IMR-90 (cell line): ENCODE measurements at regions not wholly inside any gene's neighbourhood (a gene's known extent, or its start where the extent isn't known, plus 50 kb on each side); places are given as distances from the start of the nearest gene placed in this dataset.

ENCODE experiments used
- ATAC-seq: fragments of 200-7000 bp; cut with Tn5 transposase; 2 replicates; pipeline ENCODE4 v1.9.1; 2020; ENCODE audit warnings: low read depth, mild to moderate bottlenecking, moderate library complexity
- BruUV-seq: library from RNA; stranded (reverse); fragments of 400-500 nt; replicated peaks from 2 replicates; lab custom pipeline; 2021; lab: Mats Ljungman, UMichigan
- CTCF ChIA-PET: fragments of 300-600 bp; formaldehyde crosslinking; extraction: SDS; loops from one replicate; lab custom pipeline; 2021; ENCODE audit warnings: antibody characterized with exemption; lab: Yijun Ruan, JAX
- POLR2A ChIA-PET: fragments of 300-600 bp; sonication (Branson Sonifier 250); formaldehyde crosslinking; loops from one replicate; lab custom pipeline; 2022; ENCODE audit warnings: antibody characterized with exemption; ENCODE audit not compliant: unreplicated experiment; lab: Charles Lee
- DNase-seq: peaks from one replicate; pipeline ENCODE4 v3.0.0; 2013
- H2AFZ ChIP-seq: replicated peaks from 2 replicates; pipeline ENCODE3; 2013; ENCODE audit warnings: low read length, mild to moderate bottlenecking; ENCODE audit not compliant: poor library complexity
- H2AK5ac ChIP-seq: 2 replicates; pipeline ENCODE4 v1.6.1; 2013; ENCODE audit warnings: low read depth, low read length, inconsistent platforms
- H2AK9ac ChIP-seq: replicated peaks from 2 replicates; pipeline ENCODE3; 2013; ENCODE audit warnings: mild to moderate bottlenecking, low read depth, low read length, moderate library complexity; ENCODE audit not compliant: poor library complexity
- H2BK120ac ChIP-seq: 2 replicates; pipeline ENCODE4 v1.6.1; 2013; ENCODE audit warnings: low read depth, low read length, inconsistent platforms
- H2BK15ac ChIP-seq: 3 replicates; pipeline ENCODE4 v1.6.1; 2013; ENCODE audit warnings: low read depth, low read length, inconsistent platforms
- H2BK20ac ChIP-seq: 2 replicates; pipeline ENCODE4 v1.6.1; 2013; ENCODE audit warnings: low read depth, mild to moderate bottlenecking, inconsistent platforms, low read length, moderate library complexity
- H2BK5ac ChIP-seq: 2 replicates; pipeline ENCODE4 v1.6.1; 2013; ENCODE audit warnings: mild to moderate bottlenecking, low read depth, low read length, inconsistent platforms; ENCODE audit not compliant: poor library complexity, severe bottlenecking
- H3K14ac ChIP-seq: replicated peaks from 2 replicates; pipeline ENCODE4 v1.6.1; 2013; ENCODE audit warnings: low read depth, low read length, inconsistent platforms
- H3K18ac ChIP-seq: 2 replicates; pipeline ENCODE4 v1.6.1; 2013; ENCODE audit warnings: low read depth, low read length, control low read depth
- H3K23ac ChIP-seq: 2 replicates; pipeline ENCODE4 v1.6.1; 2013; ENCODE audit warnings: low read depth, low read length, inconsistent platforms
- H3K27ac ChIP-seq: 2 replicates; pipeline ENCODE4 v1.5.1; 2013; ENCODE audit warnings: mild to moderate bottlenecking, control low read depth, low read length; ENCODE audit not compliant: insufficient read depth
- H3K27me3 ChIP-seq: 2 replicates; pipeline ENCODE4 v1.6.1; 2013; ENCODE audit warnings: low read length; ENCODE audit not compliant: control insufficient read depth, insufficient read depth
- H3K36me3 ChIP-seq: 2 replicates; pipeline ENCODE4 v1.6.1; 2013; ENCODE audit warnings: low read length, mixed read lengths; ENCODE audit not compliant: control insufficient read depth, insufficient read depth
- H3K4ac ChIP-seq: 2 replicates; pipeline ENCODE4 v1.6.1; 2013; ENCODE audit warnings: low read depth, low read length, inconsistent platforms
- H3K4me1 ChIP-seq: 2 replicates; pipeline ENCODE4 v1.6.1; 2013; ENCODE audit warnings: low read length, mixed read lengths; ENCODE audit not compliant: control insufficient read depth, insufficient read depth
- H3K4me2 ChIP-seq: 2 replicates; pipeline ENCODE4 v1.6.1; 2013; ENCODE audit warnings: low read depth, mild to moderate bottlenecking, control low read depth, low read length, moderate library complexity
- H3K4me3 ChIP-seq: 2 replicates; pipeline ENCODE4 v1.5.1; 2013; ENCODE audit warnings: low read depth, mild to moderate bottlenecking, control low read depth, low read length, moderate library complexity; ENCODE audit not compliant: insufficient read depth
- H3K56ac ChIP-seq: 2 replicates; pipeline ENCODE4 v1.6.1; 2013; ENCODE audit warnings: low read length, inconsistent platforms; ENCODE audit not compliant: insufficient read depth; ENCODE audit errors: extremely low read depth
- H3K79me1 ChIP-seq, 2 experiments: 2 replicates each; pipeline ENCODE4 v1.6.1; 2013; ENCODE audit warnings: low read length in 2 of 2, inconsistent platforms in 1 of 2, low read depth in 1 of 2
- H3K9ac ChIP-seq: 2 replicates; pipeline ENCODE4 v1.6.1; 2013; ENCODE audit warnings: low read depth, low read length, control low read depth
- H3K9me1 ChIP-seq: 2 replicates; pipeline ENCODE4 v1.6.1; 2013; ENCODE audit warnings: low read length, inconsistent platforms; ENCODE audit not compliant: insufficient read depth
- H3K9me3 ChIP-seq: 2 replicates; pipeline ENCODE4 v1.6.1; 2013; ENCODE audit warnings: low read length; ENCODE audit not compliant: control insufficient read depth, insufficient read depth
- H4K20me1 ChIP-seq: 2 replicates; pipeline ENCODE4 v1.6.1; 2013; ENCODE audit warnings: low read length, inconsistent platforms; ENCODE audit not compliant: insufficient read depth
- H4K5ac ChIP-seq: 2 replicates; pipeline ENCODE4 v1.6.1; 2013; ENCODE audit warnings: mild to moderate bottlenecking, low read depth, low read length, control low read depth
- H4K8ac ChIP-seq, 2 experiments: 2 replicates each; pipeline ENCODE4 v1.6.1; 2013; ENCODE audit warnings: low read depth in 2 of 2, low read length in 2 of 2, control low read depth in 1 of 2, inconsistent platforms in 1 of 2
- H4K91ac ChIP-seq: 2 replicates; pipeline ENCODE4 v1.6.1; 2013; ENCODE audit warnings: low read depth, low read length, inconsistent platforms; ENCODE audit not compliant: insufficient read depth
- BHLHE40 ChIP-seq: fragments of 150-350 bp; IDR thresholded peaks from 2 replicates; pipeline ENCODE4 v1.6.1; 2016; ENCODE audit warnings: mild to moderate bottlenecking, low read depth, low read length
- CEBPB ChIP-seq: IDR thresholded peaks from 2 replicates; pipeline ENCODE4 v1.6.1; 2012; ENCODE audit warnings: low read depth, low read length, improper control_type of control experiment
- CHD1 ChIP-seq: IDR thresholded peaks from 2 replicates; pipeline ENCODE4 v1.6.1; 2012; ENCODE audit warnings: low read depth, low read length, improper control_type of control experiment
- FOS ChIP-seq: fragments of 150-350 bp; IDR thresholded peaks from 2 replicates; pipeline ENCODE4 v1.6.1; 2016; ENCODE audit warnings: low read depth, low read length
- MAFK ChIP-seq: IDR thresholded peaks from 2 replicates; pipeline ENCODE4 v1.6.1; 2012; ENCODE audit warnings: low read depth, low read length, improper control_type of control experiment
- MAZ ChIP-seq: IDR thresholded peaks from 2 replicates; pipeline ENCODE4 v1.6.1; 2012; ENCODE audit warnings: low read depth, mild to moderate bottlenecking, low read length, improper control_type of control experiment, moderate library complexity, borderline replicate concordance
- MXI1 ChIP-seq: IDR thresholded peaks from 2 replicates; pipeline ENCODE4 v1.6.1; 2012; ENCODE audit warnings: low read depth, mild to moderate bottlenecking, low read length, moderate library complexity, borderline replicate concordance
- NFE2L2 ChIP-seq: fragments of 150-350 bp; IDR thresholded peaks from 2 replicates; pipeline ENCODE4 v1.6.1; 2016; ENCODE audit warnings: low read depth, mild to moderate bottlenecking, low read length
- POLR2A ChIP-seq: IDR thresholded peaks from 2 replicates; pipeline ENCODE4 v1.6.1; 2012; ENCODE audit warnings: mild to moderate bottlenecking, low read depth, low read length
- RAD21 ChIP-seq: IDR thresholded peaks from 2 replicates; pipeline ENCODE4 v1.6.1; 2012; ENCODE audit warnings: low read length, improper control_type of control experiment
- RCOR1 ChIP-seq: IDR thresholded peaks from 2 replicates; pipeline ENCODE4 v1.6.1; 2012; ENCODE audit warnings: mild to moderate bottlenecking, low read length, improper control_type of control experiment; ENCODE audit not compliant: insufficient replicate concordance
- RFX5 ChIP-seq: IDR thresholded peaks from 2 replicates; pipeline ENCODE4 v1.8.0; 2012; ENCODE audit warnings: low read depth, mild to moderate bottlenecking, low read length, moderate library complexity
- SMC3 ChIP-seq: fragments of 150-350 bp; IDR thresholded peaks from 2 replicates; pipeline ENCODE4 v1.6.1; 2016; ENCODE audit warnings: low read depth, mild to moderate bottlenecking, antibody characterized with exemption, low read length, moderate library complexity
- WGBS, 2 experiments: methylation state at CpG; one replicate each; pipeline versions ENCODE4 v1.1.5 to v1.1.7; 2013; ENCODE audit warnings: missing lambda C conversion rate in 2 of 2; ENCODE audit not compliant: insufficient read length in 1 of 2; ENCODE audit errors: extremely low coverage in 2 of 2; 5-methylcytosine and 5-hydroxymethylcytosine counted together
- dilution Hi-C: fragments of 300-500 bp; cut with HindIII; formaldehyde crosslinking; loops from one replicate; pipeline ENCODE4 v1.14.3; 2018; ENCODE audit warnings: low sequenced_read_pairs; ENCODE audit not compliant: unreplicated experiment
- in situ Hi-C: fragments of 300-500 bp; cut with MboI; formaldehyde crosslinking; loops from 3 replicates; pipeline ENCODE4 v1.14.3; 2019; ENCODE audit warnings: low sequenced_read_pairs, inconsistent platforms, mixed read lengths
- intact Hi-C: fragments of 100-400 bp; cut with micrococcal nuclease; formaldehyde crosslinking; loops from 2 replicates; pipeline ENCODE4 v1.10.0; 2022
- TF ChIP-seq, protein P1 (sequence below): fragments of 150-350 bp; IDR thresholded peaks from 2 replicates; pipeline ENCODE4 v1.6.1; 2016; ENCODE audit warnings: low read depth, mild to moderate bottlenecking, low read length, moderate library complexity, borderline replicate concordance
- TF ChIP-seq, protein P2 (sequence below): fragments of 150-350 bp; IDR thresholded peaks from 2 replicates; pipeline ENCODE4 v1.6.1; 2017; ENCODE audit warnings: mild to moderate bottlenecking, antibody characterized with exemption, low read length, low read depth
- TF ChIP-seq, protein P3 (sequence below): conservative IDR thresholded peaks from 2 replicates; pipeline ENCODE4 v1.5.1; 2012; ENCODE audit warnings: mild to moderate bottlenecking, low read depth, low read length, improper control_type of control experiment

DNA sequence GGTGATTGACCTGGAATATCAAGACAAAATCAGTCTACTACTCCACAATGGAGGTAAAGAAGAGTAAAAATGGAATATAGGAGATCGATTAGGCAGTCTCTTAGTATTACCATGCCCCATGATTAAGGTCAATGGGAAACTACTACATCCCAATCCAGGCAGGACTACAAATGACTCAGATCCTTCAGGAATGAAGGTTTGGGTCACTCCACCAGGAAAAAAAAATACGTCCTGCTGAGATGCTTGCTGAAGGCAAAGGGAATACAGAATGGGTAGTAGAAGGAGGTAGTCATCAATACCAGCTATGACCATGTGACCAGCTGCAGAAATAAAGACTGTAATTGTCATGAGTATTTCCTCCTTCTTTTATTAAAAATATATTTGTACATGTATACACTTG, 103.4 kb upstream of the NPAS2 start:
- no peak overlapping the region for H3K18ac ChIP-seq
- no CpG with 5 or more reads among the region's 2 CpGs for WGBS, 2 experiments
- H4K5ac ChIP-seq, result no peak overlapping the region
- POLR2A ChIA-PET, result no interaction called here
- no peak overlapping the region for H4K8ac ChIP-seq
- no peak overlapping the region for H2BK20ac ChIP-seq
- H2BK5ac ChIP-seq, result no peak overlapping the region
- H3K4me1 ChIP-seq, result no peaks in the 10 kb centered on the region
- peaks cover 21% of the 10 kb centered on the region for H3K27me3 ChIP-seq
- no peaks in the 10 kb centered on the region for H3K9me1 ChIP-seq
- no peak overlapping the region for H3K4me2 ChIP-seq
- CTCF ChIA-PET, result no interaction called here
- no TSS peak for BruUV-seq
- no peaks in the 10 kb centered on the region for H3K36me3 ChIP-seq
- no peak overlapping the region for H2BK120ac ChIP-seq
- H2AK9ac ChIP-seq, result no peak overlapping the region
- no peak overlapping the region for H3K56ac ChIP-seq
- ATAC-seq (no peak), DNase-seq (no peak)
- H3K4ac ChIP-seq, result no peak overlapping the region
- H3K4me3 ChIP-seq, result no peak overlapping the region
- H3K23ac ChIP-seq, result no peak overlapping the region
- intact Hi-C loops, result no loop called here
- H3K9me3 ChIP-seq, result no peaks in the 10 kb centered on the region
- no peak overlapping the region for H3K14ac ChIP-seq
- H3K9ac ChIP-seq, result no peak overlapping the region
- no peak overlapping the region for H2BK15ac ChIP-seq
- TF ChIP-seq, protein P1, sequence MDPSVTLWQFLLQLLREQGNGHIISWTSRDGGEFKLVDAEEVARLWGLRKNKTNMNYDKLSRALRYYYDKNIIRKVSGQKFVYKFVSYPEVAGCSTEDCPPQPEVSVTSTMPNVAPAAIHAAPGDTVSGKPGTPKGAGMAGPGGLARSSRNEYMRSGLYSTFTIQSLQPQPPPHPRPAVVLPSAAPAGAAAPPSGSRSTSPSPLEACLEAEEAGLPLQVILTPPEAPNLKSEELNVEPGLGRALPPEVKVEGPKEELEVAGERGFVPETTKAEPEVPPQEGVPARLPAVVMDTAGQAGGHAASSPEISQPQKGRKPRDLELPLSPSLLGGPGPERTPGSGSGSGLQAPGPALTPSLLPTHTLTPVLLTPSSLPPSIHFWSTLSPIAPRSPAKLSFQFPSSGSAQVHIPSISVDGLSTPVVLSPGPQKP, result no peak
- TF ChIP-seq RAD21 (no peak), CHD1 (no peak), RCOR1 (no peak), CEBPB (no peak), NFE2L2 (no peak), MAZ (no peak), POLR2A (no peak), MXI1 (no peak), RFX5 (no peak), FOS (no peak), MAFK (no peak), SMC3 (no peak), BHLHE40 (no peak)
- TF ChIP-seq, protein P2, sequence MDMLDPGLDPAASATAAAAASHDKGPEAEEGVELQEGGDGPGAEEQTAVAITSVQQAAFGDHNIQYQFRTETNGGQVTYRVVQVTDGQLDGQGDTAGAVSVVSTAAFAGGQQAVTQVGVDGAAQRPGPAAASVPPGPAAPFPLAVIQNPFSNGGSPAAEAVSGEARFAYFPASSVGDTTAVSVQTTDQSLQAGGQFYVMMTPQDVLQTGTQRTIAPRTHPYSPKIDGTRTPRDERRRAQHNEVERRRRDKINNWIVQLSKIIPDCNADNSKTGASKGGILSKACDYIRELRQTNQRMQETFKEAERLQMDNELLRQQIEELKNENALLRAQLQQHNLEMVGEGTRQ, result no peak
- TF ChIP-seq, protein P3, sequence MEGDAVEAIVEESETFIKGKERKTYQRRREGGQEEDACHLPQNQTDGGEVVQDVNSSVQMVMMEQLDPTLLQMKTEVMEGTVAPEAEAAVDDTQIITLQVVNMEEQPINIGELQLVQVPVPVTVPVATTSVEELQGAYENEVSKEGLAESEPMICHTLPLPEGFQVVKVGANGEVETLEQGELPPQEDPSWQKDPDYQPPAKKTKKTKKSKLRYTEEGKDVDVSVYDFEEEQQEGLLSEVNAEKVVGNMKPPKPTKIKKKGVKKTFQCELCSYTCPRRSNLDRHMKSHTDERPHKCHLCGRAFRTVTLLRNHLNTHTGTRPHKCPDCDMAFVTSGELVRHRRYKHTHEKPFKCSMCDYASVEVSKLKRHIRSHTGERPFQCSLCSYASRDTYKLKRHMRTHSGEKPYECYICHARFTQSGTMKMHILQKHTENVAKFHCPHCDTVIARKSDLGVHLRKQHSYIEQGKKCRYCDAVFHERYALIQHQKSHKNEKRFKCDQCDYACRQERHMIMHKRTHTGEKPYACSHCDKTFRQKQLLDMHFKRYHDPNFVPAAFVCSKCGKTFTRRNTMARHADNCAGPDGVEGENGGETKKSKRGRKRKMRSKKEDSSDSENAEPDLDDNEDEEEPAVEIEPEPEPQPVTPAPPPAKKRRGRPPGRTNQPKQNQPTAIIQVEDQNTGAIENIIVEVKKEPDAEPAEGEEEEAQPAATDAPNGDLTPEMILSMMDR, result no peak
- H3K27ac ChIP-seq, result no peak overlapping the region
- dilution Hi-C loops, result no loop called here
- H3K79me1 ChIP-seq, result no peaks in the 10 kb centered on the region
- H2AFZ ChIP-seq, result no peak overlapping the region
- in situ Hi-C loops, result no loop called here
- no peaks in the 10 kb centered on the region for H4K20me1 ChIP-seq
- no peak overlapping the region for H4K91ac ChIP-seq
- no peak overlapping the region for H2AK5ac ChIP-seq
